OCI-LY1 (cell line): ENCODE measurements at regions not wholly inside any gene's neighbourhood (a gene's known extent, or its start where the extent isn't known, plus 50 kb on each side); places are given as distances from the start of the nearest gene placed in this dataset.

Source experiments
- EZH2 ChIP-seq: fragments of 200-600 bp; sonication (generic), shearing (Covaris generic); IDR thresholded peaks from 2 replicates; pipeline ENCODE4 v1.8.0; 2017; ENCODE audit warnings: borderline replicate concordance, mixed run types, mild to moderate bottlenecking, antibody characterized with exemption, low read length, moderate library complexity, mixed read lengths
- TF ChIP-seq, protein P1 (sequence below): fragments of 200-600 bp; sonication (generic), shearing (Covaris generic); IDR thresholded peaks from 2 replicates; pipeline ENCODE4 v1.5.1; 2017; ENCODE audit warnings: mild to moderate bottlenecking, antibody characterized with exemption, low read length, moderate library complexity, mixed read lengths

DNA sequence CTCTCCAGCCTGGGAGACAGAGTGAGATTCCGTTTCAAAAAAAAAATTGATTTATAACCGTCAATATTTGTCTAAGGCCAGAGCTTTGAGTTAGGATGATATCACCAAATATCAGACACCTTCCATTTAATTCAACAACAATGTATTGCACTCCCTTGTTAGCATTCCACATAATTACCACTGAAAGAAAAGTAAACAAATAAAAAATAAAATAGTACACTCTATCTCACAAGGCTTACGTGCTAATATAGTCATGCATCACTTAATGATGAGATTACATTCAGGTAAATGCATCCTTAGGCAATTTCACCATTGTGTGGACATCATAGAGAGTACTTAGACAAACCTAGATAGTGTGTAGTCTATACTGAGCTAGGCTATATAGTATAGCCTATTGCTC lies 127.6 kb upstream of the RHOBTB1 start:
- TF ChIP-seq, protein P1, sequence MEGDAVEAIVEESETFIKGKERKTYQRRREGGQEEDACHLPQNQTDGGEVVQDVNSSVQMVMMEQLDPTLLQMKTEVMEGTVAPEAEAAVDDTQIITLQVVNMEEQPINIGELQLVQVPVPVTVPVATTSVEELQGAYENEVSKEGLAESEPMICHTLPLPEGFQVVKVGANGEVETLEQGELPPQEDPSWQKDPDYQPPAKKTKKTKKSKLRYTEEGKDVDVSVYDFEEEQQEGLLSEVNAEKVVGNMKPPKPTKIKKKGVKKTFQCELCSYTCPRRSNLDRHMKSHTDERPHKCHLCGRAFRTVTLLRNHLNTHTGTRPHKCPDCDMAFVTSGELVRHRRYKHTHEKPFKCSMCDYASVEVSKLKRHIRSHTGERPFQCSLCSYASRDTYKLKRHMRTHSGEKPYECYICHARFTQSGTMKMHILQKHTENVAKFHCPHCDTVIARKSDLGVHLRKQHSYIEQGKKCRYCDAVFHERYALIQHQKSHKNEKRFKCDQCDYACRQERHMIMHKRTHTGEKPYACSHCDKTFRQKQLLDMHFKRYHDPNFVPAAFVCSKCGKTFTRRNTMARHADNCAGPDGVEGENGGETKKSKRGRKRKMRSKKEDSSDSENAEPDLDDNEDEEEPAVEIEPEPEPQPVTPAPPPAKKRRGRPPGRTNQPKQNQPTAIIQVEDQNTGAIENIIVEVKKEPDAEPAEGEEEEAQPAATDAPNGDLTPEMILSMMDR: no peak
- no peak for TF ChIP-seq EZH2
